ENCODE measurements at regions not wholly inside any gene's neighbourhood (a gene's known extent, or its start where the extent isn't known, plus 50 kb on each side); places are given as distances from the start of the nearest gene placed in this dataset.

- TF ChIP-seq, protein P1, sequence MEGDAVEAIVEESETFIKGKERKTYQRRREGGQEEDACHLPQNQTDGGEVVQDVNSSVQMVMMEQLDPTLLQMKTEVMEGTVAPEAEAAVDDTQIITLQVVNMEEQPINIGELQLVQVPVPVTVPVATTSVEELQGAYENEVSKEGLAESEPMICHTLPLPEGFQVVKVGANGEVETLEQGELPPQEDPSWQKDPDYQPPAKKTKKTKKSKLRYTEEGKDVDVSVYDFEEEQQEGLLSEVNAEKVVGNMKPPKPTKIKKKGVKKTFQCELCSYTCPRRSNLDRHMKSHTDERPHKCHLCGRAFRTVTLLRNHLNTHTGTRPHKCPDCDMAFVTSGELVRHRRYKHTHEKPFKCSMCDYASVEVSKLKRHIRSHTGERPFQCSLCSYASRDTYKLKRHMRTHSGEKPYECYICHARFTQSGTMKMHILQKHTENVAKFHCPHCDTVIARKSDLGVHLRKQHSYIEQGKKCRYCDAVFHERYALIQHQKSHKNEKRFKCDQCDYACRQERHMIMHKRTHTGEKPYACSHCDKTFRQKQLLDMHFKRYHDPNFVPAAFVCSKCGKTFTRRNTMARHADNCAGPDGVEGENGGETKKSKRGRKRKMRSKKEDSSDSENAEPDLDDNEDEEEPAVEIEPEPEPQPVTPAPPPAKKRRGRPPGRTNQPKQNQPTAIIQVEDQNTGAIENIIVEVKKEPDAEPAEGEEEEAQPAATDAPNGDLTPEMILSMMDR (IDR thresholded peaks at IDR 0.05; ENCODE audit: low read depth, low read length), result no peak
- TF ChIP-seq POLR2A (IDR thresholded peaks at IDR 0.05; ENCODE audit: extremely low read depth, insufficient read length) (no peak), MAX (IDR thresholded peaks at IDR 0.05; ENCODE audit: low read depth, low read length) (no peak)
Observed at GRCh38 chr13:83681547-83681946, 200.7 kb downstream of the SLITRK1 start.
